ENCODE measurements at regions not wholly inside any gene's neighbourhood (a gene's known extent, or its start where the extent isn't known, plus 50 kb on each side); places are given as distances from the start of the nearest gene placed in this dataset.

GRCh38 chr6:166004876-166005275 is 162.8 kb downstream of the TBXT start:
- ChIA-PET CTCF (no interaction called here), POLR2A (ENCODE audit: unreplicated experiment) (no interaction called here)
- BruUV-seq (replicated peaks): no TSS peak
- Histone ChIP-seq H3K9ac (ENCODE audit: low read length) (no peak overlapping the region), H2AFZ (ENCODE audit: low read length) (no peak overlapping the region), H3K27ac (ENCODE audit: low read length) (no peak overlapping the region), H3K9me3 (ENCODE audit: low read length) (no peaks in the 10 kb centered on the region), H3K4me3 (ENCODE audit: low read length) (no peak overlapping the region), H3K4me1 (ENCODE audit: insufficient read depth, low read length) (no peaks in the 10 kb centered on the region), H4K20me1 (ENCODE audit: low read length) (no peaks in the 10 kb centered on the region), H3F3A (ENCODE audit: low read length, unreplicated experiment) (no peaks in the 10 kb centered on the region), H3K79me2 (ENCODE audit: low read length) (no peaks in the 10 kb centered on the region), H3K27me3 (ENCODE audit: low read length) (peaks cover 25% of the 10 kb centered on the region), H3K36me3 (ENCODE audit: low read depth, low read length) (no peaks in the 10 kb centered on the region), H3K4me2 (ENCODE audit: low read length) (no peak overlapping the region), H3K9me2 (replicated peaks; ENCODE audit: low read length) (no peaks in the 10 kb centered on the region)
- intact Hi-C loops (cut with micrococcal nuclease): no loop called here
- TF ChIP-seq EZH2phosphoT487 (IDR thresholded peaks at IDR 0.05; ENCODE audit: borderline replicate concordance, low read length) (no peak), EZH2 (IDR thresholded peaks at IDR 0.05; ENCODE audit: low read length, unreplicated experiment) (no peak)
- TF ChIP-seq, protein P1, sequence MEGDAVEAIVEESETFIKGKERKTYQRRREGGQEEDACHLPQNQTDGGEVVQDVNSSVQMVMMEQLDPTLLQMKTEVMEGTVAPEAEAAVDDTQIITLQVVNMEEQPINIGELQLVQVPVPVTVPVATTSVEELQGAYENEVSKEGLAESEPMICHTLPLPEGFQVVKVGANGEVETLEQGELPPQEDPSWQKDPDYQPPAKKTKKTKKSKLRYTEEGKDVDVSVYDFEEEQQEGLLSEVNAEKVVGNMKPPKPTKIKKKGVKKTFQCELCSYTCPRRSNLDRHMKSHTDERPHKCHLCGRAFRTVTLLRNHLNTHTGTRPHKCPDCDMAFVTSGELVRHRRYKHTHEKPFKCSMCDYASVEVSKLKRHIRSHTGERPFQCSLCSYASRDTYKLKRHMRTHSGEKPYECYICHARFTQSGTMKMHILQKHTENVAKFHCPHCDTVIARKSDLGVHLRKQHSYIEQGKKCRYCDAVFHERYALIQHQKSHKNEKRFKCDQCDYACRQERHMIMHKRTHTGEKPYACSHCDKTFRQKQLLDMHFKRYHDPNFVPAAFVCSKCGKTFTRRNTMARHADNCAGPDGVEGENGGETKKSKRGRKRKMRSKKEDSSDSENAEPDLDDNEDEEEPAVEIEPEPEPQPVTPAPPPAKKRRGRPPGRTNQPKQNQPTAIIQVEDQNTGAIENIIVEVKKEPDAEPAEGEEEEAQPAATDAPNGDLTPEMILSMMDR (conservative IDR thresholded peaks at IDR 0.05; ENCODE audit: low read depth, low read length): no peak
- DNase-seq (no peak), ATAC-seq (no peak)

GRCh38 chr6:166004471-166004870 is 163.2 kb downstream of the TBXT start:
- CTCF ChIA-PET: no interaction called here
- DNase-seq (no peak), ATAC-seq (no peak)
- Histone ChIP-seq H3K27ac (ENCODE audit: low read length) (no peak overlapping the region), H3K4me2 (ENCODE audit: low read length) (no peak overlapping the region), H3F3A (ENCODE audit: low read length, unreplicated experiment) (no peaks in the 10 kb centered on the region), H3K9ac (ENCODE audit: low read length) (no peak overlapping the region), H3K9me2 (replicated peaks; ENCODE audit: low read length) (no peaks in the 10 kb centered on the region), H3K79me2 (ENCODE audit: low read length) (no peaks in the 10 kb centered on the region), H3K9me3 (ENCODE audit: low read length) (no peaks in the 10 kb centered on the region), H2AFZ (ENCODE audit: low read length) (no peak overlapping the region), H3K4me1 (ENCODE audit: insufficient read depth, low read length) (no peaks in the 10 kb centered on the region), H3K36me3 (ENCODE audit: low read depth, low read length) (no peaks in the 10 kb centered on the region), H4K20me1 (ENCODE audit: low read length) (no peaks in the 10 kb centered on the region), H3K27me3 (ENCODE audit: low read length) (peaks cover 25% of the 10 kb centered on the region), H3K4me3 (ENCODE audit: low read length) (no peak overlapping the region)
- no TSS peak for BruUV-seq (replicated peaks)
- TF ChIP-seq EZH2 (IDR thresholded peaks at IDR 0.05; ENCODE audit: low read length, unreplicated experiment) (no peak), EZH2phosphoT487 (IDR thresholded peaks at IDR 0.05; ENCODE audit: borderline replicate concordance, low read length) (no peak)
- TF ChIP-seq, protein P1 (conservative IDR thresholded peaks at IDR 0.05; ENCODE audit: low read depth, low read length): no peak
- intact Hi-C loops (cut with micrococcal nuclease): no loop called here
- POLR2A ChIA-PET (ENCODE audit: unreplicated experiment): no interaction called here

GRCh38 chr6:166003569-166003968 is 164.1 kb downstream of the TBXT start:
- TF ChIP-seq EZH2 (IDR thresholded peaks at IDR 0.05; ENCODE audit: low read length, unreplicated experiment): no peak
- no peak for TF ChIP-seq EZH2phosphoT487 (IDR thresholded peaks at IDR 0.05; ENCODE audit: borderline replicate concordance, low read length)
- intact Hi-C loops (cut with micrococcal nuclease): no loop called here
- no peaks in the 10 kb centered on the region for H3K4me1 ChIP-seq (ENCODE audit: insufficient read depth, low read length)
- no peaks in the 10 kb centered on the region for H3F3A ChIP-seq (ENCODE audit: low read length, unreplicated experiment)
- H3K27ac ChIP-seq (ENCODE audit: low read length): no peak overlapping the region
- H3K9me3 ChIP-seq (ENCODE audit: low read length): no peaks in the 10 kb centered on the region
- ATAC-seq (no peak), DNase-seq (no peak)
- H3K4me3 ChIP-seq (ENCODE audit: low read length): no peak overlapping the region
- H3K36me3 ChIP-seq (ENCODE audit: low read depth, low read length): no peaks in the 10 kb centered on the region
- H3K9ac ChIP-seq (ENCODE audit: low read length): no peak overlapping the region
- H2AFZ ChIP-seq (ENCODE audit: low read length): no peak overlapping the region
- no peaks in the 10 kb centered on the region for H3K9me2 ChIP-seq (replicated peaks; ENCODE audit: low read length)
- H3K27me3 ChIP-seq (ENCODE audit: low read length): peaks cover 25% of the 10 kb centered on the region
- ChIA-PET POLR2A (ENCODE audit: unreplicated experiment) (no interaction called here), CTCF (no interaction called here)
- H4K20me1 ChIP-seq (ENCODE audit: low read length): no peaks in the 10 kb centered on the region
- no TSS peak for BruUV-seq (replicated peaks)
- no peak overlapping the region for H3K4me2 ChIP-seq (ENCODE audit: low read length)
- H3K79me2 ChIP-seq (ENCODE audit: low read length): no peaks in the 10 kb centered on the region
